ENCODE measurements at regions not wholly inside any gene's neighbourhood (a gene's known extent, or its start where the extent isn't known, plus 50 kb on each side); places are given as distances from the start of the nearest gene placed in this dataset.
"Not testable (repeated sequence)": the region's sequence is repeated elsewhere in the genome, so short reads cannot be mapped to it uniquely, and the experiment has no call there.

GRCh38 chr9:66765531-66765930, 135.0 kb upstream of the ZNF658 start:
- not testable (repeated sequence) for DNase-seq (ENCODE audit: low read depth)

GRCh38 chr9:66771504-66771903, 129.0 kb upstream of the ZNF658 start:
- not testable (repeated sequence) for DNase-seq (ENCODE audit: low read depth)

DNA sequence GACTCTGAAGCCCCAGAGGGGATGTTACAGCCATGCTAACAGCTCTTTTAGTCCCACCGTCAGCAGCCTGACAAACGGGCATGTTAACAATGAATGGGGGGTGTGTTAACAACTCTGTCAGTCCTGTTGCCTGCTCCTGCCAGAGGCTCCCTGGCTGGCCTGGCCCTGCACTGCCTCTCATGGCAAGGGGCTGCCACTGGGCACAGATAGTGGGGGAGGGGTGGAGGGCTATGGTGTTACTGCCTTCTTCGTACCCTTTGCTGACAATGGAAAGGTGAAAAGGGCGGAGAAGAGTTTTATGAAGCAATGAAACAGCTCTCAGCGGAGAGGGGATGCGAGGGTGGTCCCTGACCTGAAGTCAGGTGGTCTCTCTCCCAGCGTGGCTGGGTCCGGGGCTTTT, 125.9 kb upstream of the ZNF658 start:
- not testable (repeated sequence) for DNase-seq (ENCODE audit: low read depth)

GRCh38 chr9:66779944-66780661, 120.4 kb upstream of the ZNF658 start:
- DNase-seq (ENCODE audit: low read depth) = not testable (repeated sequence)

DNA sequence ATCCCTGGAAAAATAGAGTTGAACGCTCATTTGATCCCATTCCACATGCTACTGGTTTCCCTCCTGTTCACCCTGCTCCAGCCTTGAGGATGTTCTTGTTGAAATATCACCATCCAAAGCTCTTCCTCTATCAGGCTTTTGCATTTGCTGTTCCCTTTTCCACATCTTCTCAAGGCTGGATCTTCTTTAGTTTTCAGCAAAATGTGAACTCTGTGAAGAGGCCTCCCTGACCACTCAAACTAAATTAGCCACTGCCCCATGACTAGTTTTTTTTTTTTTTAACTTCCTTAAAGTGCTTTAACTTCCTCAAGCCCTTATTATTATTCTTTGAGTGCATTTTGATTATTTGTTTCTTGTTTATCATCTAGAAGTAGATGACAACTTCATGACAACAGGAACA, 119.3 kb upstream of the ZNF658 start:
- DNase-seq (ENCODE audit: low read depth) = not testable (repeated sequence)

GRCh38 chr9:66782010-66782409, 118.5 kb upstream of the ZNF658 start:
- DNase-seq (ENCODE audit: low read depth) = not testable (repeated sequence)

DNA sequence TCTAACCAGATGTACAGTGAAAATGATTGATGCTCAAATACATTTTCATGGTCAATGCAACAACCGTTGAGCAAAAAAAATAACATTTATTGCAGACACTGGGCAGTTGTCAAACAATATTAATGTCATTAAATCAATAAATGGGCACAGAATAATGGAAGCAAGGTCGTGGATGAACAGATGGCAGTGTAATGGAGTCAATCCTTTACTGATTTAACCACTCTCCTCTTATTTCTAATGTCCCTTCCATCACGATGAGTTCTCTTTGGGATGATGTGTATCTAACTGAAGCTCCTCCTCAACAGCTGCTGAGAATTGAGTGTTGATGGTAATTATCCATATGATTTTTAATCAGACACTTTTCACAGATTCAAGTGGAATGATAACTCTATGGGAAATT, 114.9 kb upstream of the ZNF658 start:
- DNase-seq (ENCODE audit: low read depth) = not testable (repeated sequence)

GRCh38 chr9:66791092-66791750, 109.3 kb upstream of the ZNF658 start:
- DNase-seq (ENCODE audit: low read depth) = not testable (repeated sequence)

DNA sequence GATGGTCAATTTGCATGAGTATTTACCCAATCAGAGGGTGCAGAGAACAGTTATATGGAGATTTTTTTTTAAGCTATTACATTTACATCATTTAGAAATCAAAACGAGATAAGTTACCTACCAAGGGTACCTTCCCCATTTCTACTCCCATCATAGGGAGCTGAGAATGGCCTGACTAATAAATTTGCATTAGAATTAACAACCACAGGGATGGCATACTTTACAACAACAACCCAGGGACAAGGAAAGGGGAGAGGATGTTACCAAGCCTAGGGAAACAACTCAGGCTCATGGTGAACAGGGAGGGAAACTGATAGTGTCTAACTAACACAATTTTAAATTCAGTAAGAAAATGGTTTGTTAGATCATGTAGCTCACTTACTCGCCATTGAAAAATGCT, 105.8 kb upstream of the ZNF658 start:
- DNase-seq (ENCODE audit: low read depth) = not testable (repeated sequence)

DNA sequence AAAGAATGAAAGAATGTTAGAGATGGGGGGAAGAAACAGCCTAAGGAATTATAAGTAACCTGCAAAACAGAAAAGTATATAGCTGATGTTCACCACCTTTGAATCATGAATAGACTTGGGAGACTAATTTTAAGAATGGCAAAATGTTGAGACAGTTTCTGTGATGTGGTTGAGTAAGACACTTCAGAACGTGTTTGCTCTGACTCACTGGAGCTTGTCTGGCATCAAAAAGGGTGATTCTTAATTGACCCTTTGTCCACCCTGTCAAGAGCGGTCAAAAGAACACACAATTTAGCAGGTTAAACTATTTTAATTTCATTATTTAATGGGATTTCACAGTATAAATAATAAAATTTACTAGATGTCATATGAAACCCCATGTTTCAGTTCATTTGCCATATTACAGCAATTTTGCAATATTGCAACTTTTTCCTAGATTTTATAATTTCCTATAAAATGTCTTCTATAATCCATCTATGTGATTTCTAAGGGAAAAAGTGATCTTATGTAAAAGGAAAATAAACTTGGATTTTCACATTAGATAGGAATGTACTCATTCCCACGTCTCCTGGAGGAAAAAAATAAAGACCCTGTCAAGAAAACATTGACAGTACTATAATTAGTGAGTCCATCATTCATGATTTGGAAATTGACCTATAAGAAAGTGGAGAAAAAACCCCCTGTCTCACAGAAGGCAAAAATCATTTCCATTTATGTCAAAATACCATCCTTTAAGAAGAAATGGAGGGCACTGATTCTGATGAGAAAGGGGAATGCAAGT, 104.6 kb upstream of the ZNF658 start:
- DNase-seq (ENCODE audit: low read depth) = not testable (repeated sequence)

DNA sequence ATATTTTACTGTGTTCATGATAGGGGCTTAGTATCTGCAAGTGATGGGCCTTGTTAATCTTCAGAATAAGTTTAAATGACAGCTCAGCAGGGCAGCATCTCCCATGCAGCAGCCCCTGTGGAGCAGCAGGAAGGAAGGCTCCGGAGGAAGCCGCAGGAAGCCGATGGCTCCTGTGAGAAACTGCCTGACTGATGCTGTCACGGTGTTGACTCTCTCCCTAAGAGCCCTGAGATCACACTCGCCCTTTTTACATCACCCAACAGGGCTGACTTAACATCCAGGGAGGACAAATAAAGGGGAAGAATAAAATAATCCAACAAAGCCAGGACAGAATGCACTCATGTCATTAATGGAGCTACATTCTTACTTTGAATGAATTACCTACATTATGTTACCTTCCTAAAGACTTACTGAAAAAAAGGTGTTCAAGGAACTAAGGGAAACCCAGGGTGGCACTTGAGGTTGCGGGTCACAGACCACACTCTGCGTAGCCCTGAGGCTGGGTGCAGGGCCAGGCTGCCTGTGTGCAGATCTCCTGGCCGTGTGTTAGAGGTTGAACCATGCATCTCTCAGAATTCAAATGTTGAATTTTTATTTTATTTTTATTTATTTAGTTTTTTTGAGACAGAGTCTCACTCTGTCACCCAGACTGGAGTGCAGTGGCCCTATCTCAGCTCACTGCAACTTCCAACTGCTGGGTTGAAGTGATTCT, 102.5 kb upstream of the ZNF658 start:
- peak; percentile 6 for DNase-seq (ENCODE audit: low read depth)

GRCh38 chr9:66803619-66804018, 96.9 kb upstream of the ZNF658 start:
- not testable (repeated sequence) for DNase-seq (ENCODE audit: low read depth)

DNA sequence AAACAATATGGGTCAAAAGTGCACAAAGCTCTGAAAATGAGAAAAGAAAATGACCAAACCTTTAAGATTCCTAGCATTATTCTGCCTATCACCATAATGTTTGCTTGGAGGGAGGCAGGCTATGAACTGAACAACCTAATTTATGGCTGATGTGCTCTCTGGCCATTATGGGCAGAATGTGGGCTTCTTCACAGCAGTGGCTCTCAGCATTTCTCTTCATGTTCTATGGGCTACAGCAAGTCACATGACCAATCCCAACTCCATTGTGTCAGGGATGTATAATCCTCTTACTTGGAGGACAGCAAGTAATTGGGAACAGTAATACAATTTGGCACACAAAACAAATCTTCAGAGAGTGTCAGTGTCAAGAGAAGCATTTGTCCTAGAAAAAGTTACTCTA, 90.3 kb upstream of the ZNF658 start:
- DNase-seq (ENCODE audit: low read depth) = not testable (repeated sequence)

- not testable (repeated sequence) for DNase-seq (ENCODE audit: low read depth)
Observed at GRCh38 chr9:66812367-66812766, 88.2 kb upstream of the ZNF658 start.

GRCh38 chr9:66812967-66813366, 87.6 kb upstream of the ZNF658 start:
- DNase-seq (ENCODE audit: low read depth) = peak; percentile 21

DNA sequence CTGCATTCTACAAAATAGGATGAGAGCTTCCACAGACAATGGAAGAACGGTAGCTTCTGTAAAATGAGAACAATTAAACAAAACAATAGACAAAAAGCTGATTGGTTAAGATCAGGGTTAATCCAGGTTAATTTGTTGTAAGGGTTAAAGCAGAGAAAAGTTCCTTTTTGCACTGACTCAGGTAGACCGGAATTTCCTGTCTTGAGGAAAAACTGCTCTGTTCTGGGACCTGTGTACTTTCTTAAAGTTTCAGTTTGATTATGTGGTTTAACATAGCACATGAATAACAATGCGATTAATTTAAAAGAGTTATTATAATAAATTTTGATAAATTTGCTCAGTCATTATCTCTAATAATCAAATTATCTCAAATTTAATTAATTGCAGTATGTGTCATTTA, 86.5 kb upstream of the ZNF658 start:
- not testable (repeated sequence) for DNase-seq (ENCODE audit: low read depth)

GRCh38 chr9:66819510-66819909, 81.0 kb upstream of the ZNF658 start:
- not testable (repeated sequence) for DNase-seq (ENCODE audit: low read depth)

DNA sequence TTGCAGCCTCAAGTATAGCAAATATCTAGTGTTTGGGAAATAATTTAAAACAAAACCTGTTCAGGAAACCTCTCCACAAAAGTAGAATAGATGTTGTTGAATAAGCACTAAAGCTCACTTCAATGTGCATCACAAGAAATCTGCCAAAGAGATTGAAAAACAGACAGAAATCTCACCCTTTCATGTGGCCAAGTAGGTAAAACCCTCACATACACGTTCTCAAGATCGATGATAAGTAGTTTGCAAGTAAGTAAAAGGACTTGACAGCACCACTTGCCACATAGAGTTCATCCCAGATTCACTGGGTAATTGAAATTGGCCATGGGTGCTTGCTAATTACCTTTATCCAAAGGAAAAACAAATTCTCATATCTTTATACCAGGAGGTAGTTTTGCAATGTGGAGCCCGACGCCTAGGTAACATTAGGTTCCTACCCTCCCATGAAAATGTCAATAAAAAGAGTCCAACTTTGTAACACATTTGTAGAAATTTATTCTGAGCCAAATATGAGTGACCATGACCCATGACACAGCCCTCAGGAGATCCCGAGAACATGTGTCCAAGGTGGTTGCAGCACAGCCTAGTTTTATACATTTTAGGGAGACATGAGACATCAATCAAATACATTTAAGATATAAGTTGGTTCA, 80.4 kb upstream of the ZNF658 start:
- not testable (repeated sequence) for DNase-seq (ENCODE audit: low read depth)

DNA sequence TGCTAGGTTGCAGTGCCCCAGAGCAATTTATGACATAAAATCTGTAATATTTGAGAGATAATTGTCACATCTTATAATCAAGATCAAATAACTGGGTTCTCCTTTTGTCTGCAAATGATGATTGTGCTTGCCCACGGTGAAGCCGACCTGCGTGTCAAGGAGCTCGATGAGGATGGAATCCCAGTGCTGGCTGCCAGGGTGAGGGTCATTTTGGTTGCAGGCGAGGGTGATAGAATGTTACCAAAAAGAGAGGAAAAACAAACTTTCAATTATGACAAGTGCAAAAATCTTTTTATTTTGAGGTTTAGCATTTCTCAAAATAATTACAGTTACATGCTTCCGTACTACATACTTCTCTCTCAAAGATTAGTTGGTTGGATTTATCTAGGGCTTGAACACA, 76.4 kb upstream of the ZNF658 start:
- not testable (repeated sequence) for DNase-seq (ENCODE audit: low read depth)

DNA sequence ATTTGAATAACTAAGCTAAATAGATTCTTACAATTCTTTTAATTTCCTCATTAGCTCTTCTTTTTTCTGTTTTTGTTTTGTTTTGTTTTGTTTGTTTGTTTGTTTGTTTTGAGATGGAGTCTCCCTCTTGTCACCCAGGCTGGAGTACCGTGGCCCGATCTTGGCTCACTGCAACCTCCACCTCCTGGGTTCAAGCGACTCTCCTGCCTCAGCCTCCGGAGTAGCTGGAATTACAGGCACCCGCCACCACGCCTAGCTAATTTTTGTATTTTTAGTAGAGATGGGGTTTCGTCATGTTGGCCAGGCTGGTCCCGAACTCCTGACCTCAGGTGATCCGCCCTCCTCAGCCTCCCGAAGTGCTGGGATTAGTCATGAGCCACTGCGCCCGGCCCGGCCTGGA, 70.7 kb upstream of the ZNF658 start:
- not testable (repeated sequence) for DNase-seq (ENCODE audit: low read depth)

Measured in LHCN-M2 (cell line).